Vagina (tissue), 2 donors: ENCODE measurements at regions not wholly inside any gene's neighbourhood (a gene's known extent, or its start where the extent isn't known, plus 50 kb on each side); places are given as distances from the start of the nearest gene placed in this dataset.

Source experiments
- DNase-seq, 2 donors: peaks; one replicate each; pipeline ENCODE4 v3.0.0-alpha.2; 2017; ENCODE audit errors: extremely low spot score in 2 of 2
- H3K27ac ChIP-seq: fragments of 200-600 bp; sonication (generic); one replicate; pipeline ENCODE4 v1.5.1; 2019
- H3K27me3 ChIP-seq: fragments of 200-600 bp; sonication (generic); one replicate; pipeline ENCODE4 v1.5.1; 2019
- H3K36me3 ChIP-seq, 2 donors: fragments of 200-600 bp; sonication (generic); one replicate each; pipeline ENCODE4 v1.5.1; 2017 to 2019
- H3K4me1 ChIP-seq: fragments of 200-600 bp; sonication (generic); one replicate; pipeline ENCODE4 v1.5.1; 2019
- H3K4me3 ChIP-seq, 2 donors: fragments of 200-600 bp; sonication (generic); 1 replicate in 1 of 2; 2 replicates in 1 of 2; pipeline ENCODE4 v1.5.1; 2016 to 2019
- H3K9me3 ChIP-seq: fragments of 200-600 bp; sonication (generic); one replicate; pipeline ENCODE4 v1.5.1; 2019
- CTCF ChIP-seq, 3 experiments: fragments of 450-650 bp in 2 of 3; fragments of 200-600 bp in 1 of 3; sonication (generic) in 1 of 3; IDR thresholded peaks; one replicate each; pipeline ENCODE4 v1.5.1; 2017 to 2019; ENCODE audit warnings: antibody characterized with exemption in 3 of 3, mild to moderate bottlenecking in 2 of 3, moderate library complexity in 2 of 3
- POLR2A ChIP-seq, 2 donors: fragments of 450-650 bp; IDR thresholded peaks; one replicate each; pipeline ENCODE4 v1.6.1; 2017; ENCODE audit warnings: antibody characterized with exemption in 2 of 2, mild to moderate bottlenecking in 2 of 2, moderate library complexity in 2 of 2
- POLR2AphosphoS5 ChIP-seq, 2 donors: sonication (generic); formaldehyde crosslinking; IDR thresholded peaks; one replicate each; pipeline ENCODE4 v1.9.0; 2017; ENCODE audit warnings: antibody characterized with exemption in 2 of 2, mild to moderate bottlenecking in 2 of 2, low read depth in 1 of 2; ENCODE audit not compliant: insufficient read depth in 1 of 2
- intact Hi-C: fragments of 100-400 bp; cut with DNase I; formaldehyde crosslinking; loops from one replicate; pipeline ENCODE4 v1.15.1; 2023

DNA sequence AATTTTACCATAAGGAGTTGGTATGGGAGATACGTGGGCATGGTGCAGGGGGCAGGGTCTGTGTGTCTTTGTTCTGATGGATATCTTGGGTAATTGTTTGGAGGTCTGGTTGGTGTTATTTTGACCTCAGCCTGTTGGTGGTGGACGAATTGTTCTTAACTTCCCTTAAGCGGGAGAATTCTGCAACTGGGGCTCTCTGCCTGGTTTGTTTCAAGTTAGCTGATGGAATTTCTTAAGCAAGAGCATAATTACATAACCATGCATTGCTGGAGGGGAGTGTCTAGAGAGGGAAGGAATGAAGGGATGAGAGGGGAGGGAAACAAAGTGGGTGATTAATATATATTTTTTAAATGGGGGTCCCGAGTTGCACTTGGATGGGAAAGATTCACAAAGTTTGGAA is 908.5 kb upstream of the RAG2 start:
- no peak overlapping the region for H3K4me3 ChIP-seq
- H3K27me3 ChIP-seq = no peaks in the 10 kb centered on the region
- DNase-seq = no peak
- TF ChIP-seq CTCF (IDR thresholded peaks at IDR 0.05) = no peak
- TF ChIP-seq POLR2AphosphoS5 (IDR thresholded peaks at IDR 0.05; ENCODE audit: insufficient read depth in 1 of 2, low read depth in 1 of 2) = no peak
- TF ChIP-seq POLR2A (IDR thresholded peaks at IDR 0.05) = no peak
- no peaks in the 10 kb centered on the region for H3K9me3 ChIP-seq
- H3K27ac ChIP-seq = no peak overlapping the region
- intact Hi-C loops = no loop called here
- H3K36me3 ChIP-seq = no peaks in the 10 kb centered on the region
- H3K4me1 ChIP-seq = no peaks in the 10 kb centered on the region

GRCh38 chr11:37505406-37505805 is 907.4 kb upstream of the RAG2 start:
- intact Hi-C loops = no loop called here
- no peak for TF ChIP-seq POLR2A (IDR thresholded peaks at IDR 0.05)
- no peak for TF ChIP-seq POLR2AphosphoS5 (IDR thresholded peaks at IDR 0.05; ENCODE audit: insufficient read depth in 1 of 2, low read depth in 1 of 2)
- TF ChIP-seq CTCF (IDR thresholded peaks at IDR 0.05) = no peak
- H3K36me3 ChIP-seq = no peaks in the 10 kb centered on the region

DNA sequence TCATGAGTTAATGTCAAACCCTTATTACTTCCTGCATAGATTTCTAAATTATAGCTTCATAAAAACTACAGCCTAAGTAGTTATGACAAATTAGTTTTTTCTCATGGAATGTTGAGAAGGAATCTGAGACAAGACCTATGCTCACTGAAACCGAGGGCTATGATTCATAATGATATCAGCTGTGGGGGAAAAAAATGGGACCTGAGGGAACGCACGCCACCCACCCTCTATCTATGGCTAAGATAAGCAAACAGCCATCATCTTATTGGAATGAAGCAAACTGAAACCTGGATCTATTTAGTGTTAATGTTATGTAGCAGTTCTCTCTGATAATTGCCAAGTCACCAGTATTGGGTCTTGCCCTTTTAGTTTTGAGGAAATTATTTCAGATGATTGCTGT is 906.9 kb upstream of the RAG2 start:
- Histone ChIP-seq H3K4me3 (no peak overlapping the region), H3K27me3 (no peaks in the 10 kb centered on the region), H3K4me1 (no peaks in the 10 kb centered on the region), H3K9me3 (no peaks in the 10 kb centered on the region), H3K27ac (no peak overlapping the region), H3K36me3 (no peaks in the 10 kb centered on the region)
- no peak for DNase-seq
- TF ChIP-seq CTCF (IDR thresholded peaks at IDR 0.05) (no peak), POLR2A (IDR thresholded peaks at IDR 0.05) (no peak), POLR2AphosphoS5 (IDR thresholded peaks at IDR 0.05; ENCODE audit: insufficient read depth in 1 of 2, low read depth in 1 of 2) (no peak)
- intact Hi-C loops = no loop called here

More at GRCh38 chr11:37505406-37505805, 907.4 kb upstream of the RAG2 start:
- DNase-seq = no peak
- Histone ChIP-seq H3K9me3 (no peaks in the 10 kb centered on the region), H3K4me3 (no peak overlapping the region), H3K27me3 (no peaks in the 10 kb centered on the region), H3K4me1 (no peaks in the 10 kb centered on the region), H3K27ac (no peak overlapping the region)

DNA sequence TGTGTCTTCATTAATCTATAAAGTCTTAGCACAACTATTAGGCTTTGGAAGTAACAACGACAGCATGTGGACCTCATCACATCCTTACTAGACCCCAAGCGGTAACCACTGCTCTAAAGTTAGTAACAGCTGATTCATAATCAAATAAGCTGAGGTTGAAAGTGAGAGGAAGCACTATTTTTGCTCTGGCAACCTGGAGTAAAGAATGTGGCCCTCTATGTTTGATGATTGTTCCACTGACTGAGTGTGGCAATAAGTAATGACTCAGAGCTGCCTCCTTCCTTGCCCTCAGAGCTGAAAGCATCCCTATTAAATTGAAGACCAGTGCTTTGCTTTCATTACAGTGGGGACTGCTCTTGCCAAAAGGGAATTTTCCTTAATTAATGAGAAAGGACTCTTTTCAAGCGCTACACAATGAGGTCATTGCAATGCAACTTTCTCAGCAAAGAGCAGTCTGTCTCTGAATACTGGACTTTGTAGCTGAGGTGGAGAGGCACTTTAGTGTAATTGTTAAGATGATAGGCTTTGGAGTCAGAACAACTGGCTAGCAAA is 906.1 kb upstream of the RAG2 start:
- no peak overlapping the region for H3K27ac ChIP-seq
- no peaks in the 10 kb centered on the region for H3K4me1 ChIP-seq
- DNase-seq = no peak
- intact Hi-C loops = no loop called here
- H3K36me3 ChIP-seq = no peaks in the 10 kb centered on the region
- no peaks in the 10 kb centered on the region for H3K9me3 ChIP-seq
- no peak for TF ChIP-seq POLR2A (IDR thresholded peaks at IDR 0.05)
- no peak for TF ChIP-seq POLR2AphosphoS5 (IDR thresholded peaks at IDR 0.05; ENCODE audit: insufficient read depth in 1 of 2, low read depth in 1 of 2)
- TF ChIP-seq CTCF (IDR thresholded peaks at IDR 0.05) = no peak
- H3K4me3 ChIP-seq = no peak overlapping the region
- H3K27me3 ChIP-seq = no peaks in the 10 kb centered on the region

GRCh38 chr11:37503411-37504059 is 905.5 kb upstream of the RAG2 start:
- Histone ChIP-seq H3K4me3 (no peak overlapping the region), H3K36me3 (no peaks in the 10 kb centered on the region), H3K9me3 (no peaks in the 10 kb centered on the region), H3K27ac (no peak overlapping the region), H3K4me1 (no peaks in the 10 kb centered on the region), H3K27me3 (no peaks in the 10 kb centered on the region)
- intact Hi-C loops = no loop called here
- DNase-seq = no peak
- TF ChIP-seq POLR2AphosphoS5 (IDR thresholded peaks at IDR 0.05; ENCODE audit: insufficient read depth in 1 of 2, low read depth in 1 of 2) (no peak), POLR2A (IDR thresholded peaks at IDR 0.05) (no peak), CTCF (IDR thresholded peaks at IDR 0.05) (no peak)
